ENCODE measurements at regions not wholly inside any gene's neighbourhood (a gene's known extent, or its start where the extent isn't known, plus 50 kb on each side); places are given as distances from the start of the nearest gene placed in this dataset.

- intact Hi-C loops (cut with DNase I; ENCODE audit: low total_unique reads): no loop called here
- peaks cover 4% of the 10 kb centered on the region for H3K4me1 ChIP-seq
- no peak overlapping the region for H3K4me3 ChIP-seq
- no peaks in the 10 kb centered on the region for H3K27me3 ChIP-seq
- no peaks in the 10 kb centered on the region for H3K9me3 ChIP-seq
- WGBS, 2 donors: 89 to 90% methylated on average over 2 of the region's 2 CpGs
- no peak for DNase-seq
- TF ChIP-seq CTCF (IDR thresholded peaks at IDR 0.05) (no peak), POLR2A (IDR thresholded peaks at IDR 0.05) (no peak)
- H3K27ac ChIP-seq: no peak overlapping the region
- H3K36me3 ChIP-seq (ENCODE audit: low read depth, missing control alignments): no peaks in the 10 kb centered on the region
Measured at GRCh38 chr13:40468227-40468838, 198.1 kb downstream of the FOXO1 start.

GRCh38 chr13:40469581-40470310, 196.7 kb downstream of the FOXO1 start:
- Histone ChIP-seq H3K4me1 (peaks cover 4% of the 10 kb centered on the region), H3K36me3 (ENCODE audit: low read depth, missing control alignments) (no peaks in the 10 kb centered on the region), H3K27ac (no peak overlapping the region), H3K9me3 (no peaks in the 10 kb centered on the region), H3K27me3 (no peaks in the 10 kb centered on the region), H3K4me3 (no peak overlapping the region)
- no peak for TF ChIP-seq POLR2A (IDR thresholded peaks at IDR 0.05)
- TF ChIP-seq CTCF (IDR thresholded peaks at IDR 0.05): no peak
- WGBS, 2 donors: 67 to 70% methylated on average over 12 of the region's 12 CpGs
- intact Hi-C loops (cut with DNase I; ENCODE audit: low total_unique reads): no loop called here
- peak; percentile 60 for DNase-seq

- no peak overlapping the region for H3K27ac ChIP-seq
- no peaks in the 10 kb centered on the region for H3K36me3 ChIP-seq (ENCODE audit: low read depth, missing control alignments)
- TF ChIP-seq CTCF (IDR thresholded peaks at IDR 0.05) (no peak), POLR2A (IDR thresholded peaks at IDR 0.05) (no peak)
- peaks cover 4% of the 10 kb centered on the region for H3K4me1 ChIP-seq
- H3K4me3 ChIP-seq: no peak overlapping the region
- no peak for DNase-seq
- no peaks in the 10 kb centered on the region for H3K9me3 ChIP-seq
- no peaks in the 10 kb centered on the region for H3K27me3 ChIP-seq
- WGBS, 2 donors: 78 to 79% methylated on average over 4 of the region's 4 CpGs
- intact Hi-C loops (cut with DNase I; ENCODE audit: low total_unique reads): no loop called here
Measured at GRCh38 chr13:40470660-40471059, 195.8 kb downstream of the FOXO1 start.

GRCh38 chr13:40471076-40471475, 195.4 kb downstream of the FOXO1 start:
- H3K27ac ChIP-seq: no peak overlapping the region
- no peak overlapping the region for H3K4me3 ChIP-seq
- WGBS, 2 donors: 91 to 93% methylated on average over 5 of the region's 5 CpGs
- H3K36me3 ChIP-seq (ENCODE audit: low read depth, missing control alignments): no peaks in the 10 kb centered on the region
- intact Hi-C loops (cut with DNase I; ENCODE audit: low total_unique reads): no loop called here
- H3K27me3 ChIP-seq: no peaks in the 10 kb centered on the region
- H3K9me3 ChIP-seq: no peaks in the 10 kb centered on the region
- H3K4me1 ChIP-seq: peaks cover 4% of the 10 kb centered on the region
- no peak for DNase-seq
- TF ChIP-seq POLR2A (IDR thresholded peaks at IDR 0.05) (no peak), CTCF (IDR thresholded peaks at IDR 0.05) (no peak)

- no peak for DNase-seq
- WGBS, 2 donors: 93 to 97% methylated on average over 10 of the region's 10 CpGs
- H3K4me1 ChIP-seq: peaks cover 4% of the 10 kb centered on the region
- no peaks in the 10 kb centered on the region for H3K9me3 ChIP-seq
- no peak for TF ChIP-seq POLR2A (IDR thresholded peaks at IDR 0.05)
- no peak for TF ChIP-seq CTCF (IDR thresholded peaks at IDR 0.05)
- H3K27me3 ChIP-seq: no peaks in the 10 kb centered on the region
- intact Hi-C loops (cut with DNase I; ENCODE audit: low total_unique reads): no loop called here
- H3K27ac ChIP-seq: no peak overlapping the region
- H3K36me3 ChIP-seq (ENCODE audit: low read depth, missing control alignments): no peaks in the 10 kb centered on the region
- H3K4me3 ChIP-seq: no peak overlapping the region
Measured at GRCh38 chr13:40471911-40472310, 194.5 kb downstream of the FOXO1 start.
